Peyer's patch (tissue), 4 donors: ENCODE measurements at regions not wholly inside any gene's neighbourhood (a gene's known extent, or its start where the extent isn't known, plus 50 kb on each side); places are given as distances from the start of the nearest gene placed in this dataset.

Experiments
- POLR2A ChIP-seq, 2 donors: fragments of 450-650 bp; IDR thresholded peaks; one replicate each; pipeline ENCODE4 v1.5.1; 2017; ENCODE audit warnings: antibody characterized with exemption in 2 of 2, mild to moderate bottlenecking in 2 of 2, moderate library complexity in 2 of 2
- TF ChIP-seq, protein P1 (sequence below), 6 experiments: fragments of 450-650 bp in 4 of 6; fragments of 200-600 bp in 2 of 6; sonication (generic) in 1 of 6; IDR thresholded peaks; one replicate each; pipeline ENCODE4 v1.5.1; 2017 to 2019; ENCODE audit warnings: antibody characterized with exemption in 6 of 6, mild to moderate bottlenecking in 3 of 6, moderate library complexity in 1 of 6

DNA sequence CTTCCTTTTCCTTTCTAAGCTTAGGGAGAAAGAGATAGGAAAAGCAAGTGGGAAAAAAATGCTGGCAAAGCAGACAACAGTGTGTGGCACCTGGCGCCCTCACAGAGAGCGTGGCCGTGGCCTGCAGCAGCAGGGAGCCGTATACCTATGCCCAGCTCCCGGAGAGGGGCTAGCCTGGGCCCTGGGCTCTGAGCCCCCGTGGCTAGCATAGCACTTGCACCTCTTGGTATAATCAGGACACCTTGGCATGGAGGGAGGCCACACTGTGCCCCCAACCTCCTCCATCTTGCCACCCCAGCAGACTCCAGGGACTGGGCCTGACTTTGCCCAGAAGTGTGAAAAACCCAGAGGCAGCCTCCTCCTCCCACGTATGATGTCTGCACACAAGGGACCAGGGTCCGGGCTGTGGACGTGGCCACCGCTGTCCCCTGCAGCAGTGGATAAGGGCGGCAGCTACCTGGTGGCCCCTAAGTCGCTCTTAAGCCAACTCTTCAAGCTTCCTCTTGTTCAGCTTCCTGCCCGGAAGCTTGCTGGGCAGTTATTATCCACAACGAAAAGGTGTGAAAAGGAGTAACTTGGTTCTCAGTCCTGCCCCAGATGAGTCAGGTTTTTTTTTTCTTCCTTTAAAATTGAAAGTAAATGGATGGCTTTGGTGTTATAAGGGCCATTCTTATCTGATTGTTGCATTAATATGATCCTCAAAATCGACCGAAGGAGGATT, 249.1 kb upstream of the PITRM1 start:
- TF ChIP-seq, protein P1, sequence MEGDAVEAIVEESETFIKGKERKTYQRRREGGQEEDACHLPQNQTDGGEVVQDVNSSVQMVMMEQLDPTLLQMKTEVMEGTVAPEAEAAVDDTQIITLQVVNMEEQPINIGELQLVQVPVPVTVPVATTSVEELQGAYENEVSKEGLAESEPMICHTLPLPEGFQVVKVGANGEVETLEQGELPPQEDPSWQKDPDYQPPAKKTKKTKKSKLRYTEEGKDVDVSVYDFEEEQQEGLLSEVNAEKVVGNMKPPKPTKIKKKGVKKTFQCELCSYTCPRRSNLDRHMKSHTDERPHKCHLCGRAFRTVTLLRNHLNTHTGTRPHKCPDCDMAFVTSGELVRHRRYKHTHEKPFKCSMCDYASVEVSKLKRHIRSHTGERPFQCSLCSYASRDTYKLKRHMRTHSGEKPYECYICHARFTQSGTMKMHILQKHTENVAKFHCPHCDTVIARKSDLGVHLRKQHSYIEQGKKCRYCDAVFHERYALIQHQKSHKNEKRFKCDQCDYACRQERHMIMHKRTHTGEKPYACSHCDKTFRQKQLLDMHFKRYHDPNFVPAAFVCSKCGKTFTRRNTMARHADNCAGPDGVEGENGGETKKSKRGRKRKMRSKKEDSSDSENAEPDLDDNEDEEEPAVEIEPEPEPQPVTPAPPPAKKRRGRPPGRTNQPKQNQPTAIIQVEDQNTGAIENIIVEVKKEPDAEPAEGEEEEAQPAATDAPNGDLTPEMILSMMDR (IDR thresholded peaks at IDR 0.05): no peak
- TF ChIP-seq POLR2A (IDR thresholded peaks at IDR 0.05): no peak
